Heart left ventricle (tissue), 16 donors: ENCODE measurements at regions not wholly inside any gene's neighbourhood (a gene's known extent, or its start where the extent isn't known, plus 50 kb on each side); places are given as distances from the start of the nearest gene placed in this dataset.

ENCODE experiments used
- ATAC-seq, 4 donors: fragments of 200-7000 bp; cut with Tn5 transposase; one replicate each; pipeline ENCODE4 v1.9.1; 2020 to 2022; ENCODE audit warnings: moderate library complexity in 4 of 4, mild to moderate bottlenecking in 3 of 4, moderate number of reproducible peaks in 1 of 4
- DNase-seq, 5 donors: peaks; one replicate each; pipeline ENCODE4 v3.0.0-alpha.2; 2020
- H3K27ac ChIP-seq, 12 donors: fragments of 200-600 bp; sonication (generic) in 4 of 12; one replicate each; pipeline versions ENCODE4 v1.5.0 to v1.8.0; 2016 to 2022; ENCODE audit warnings: mild to moderate bottlenecking in 2 of 12
- H3K27me3 ChIP-seq, 9 donors: fragments of 200-600 bp; sonication (generic) in 2 of 9; one replicate each; pipeline versions ENCODE4 v1.5.1 to v1.8.0; 2016 to 2022; ENCODE audit warnings: mild to moderate bottlenecking in 3 of 9
- H3K36me3 ChIP-seq, 9 donors: fragments of 200-600 bp; sonication (generic) in 2 of 9; one replicate each; pipeline versions ENCODE4 v1.5.0 to v1.8.0; 2018 to 2022; ENCODE audit warnings: mild to moderate bottlenecking in 2 of 9
- H3K4me1 ChIP-seq, 12 donors: fragments of 200-600 bp; sonication (generic) in 4 of 12; one replicate each; pipeline versions ENCODE4 v1.5.0 to v1.8.0; 2016 to 2022; ENCODE audit warnings: mild to moderate bottlenecking in 3 of 12
- H3K4me3 ChIP-seq, 12 donors: fragments of 200-600 bp; sonication (generic) in 4 of 12; one replicate each; pipeline versions ENCODE4 v1.5.0 to v1.8.0; 2017 to 2022; ENCODE audit warnings: mild to moderate bottlenecking in 9 of 12, moderate library complexity in 4 of 12
- H3K9me3 ChIP-seq, 12 donors: fragments of 200-600 bp; sonication (generic) in 4 of 12; one replicate each; pipeline versions ENCODE4 v1.5.0 to v1.8.0; 2016 to 2022; ENCODE audit warnings: mild to moderate bottlenecking in 1 of 12
- CTCF ChIP-seq, 12 donors: fragments of 200-600 bp; sonication (generic) in 4 of 12; IDR thresholded peaks; one replicate each; pipeline versions ENCODE4 v1.5.0 to v1.8.0; 2018 to 2022; ENCODE audit warnings: antibody characterized with exemption in 12 of 12, mild to moderate bottlenecking in 5 of 12
- POLR2A ChIP-seq, 2 donors: fragments of 450-650 bp; IDR thresholded peaks; one replicate each; pipeline ENCODE4 v1.6.1; 2017; ENCODE audit warnings: antibody characterized with exemption in 2 of 2, mild to moderate bottlenecking in 2 of 2, moderate library complexity in 2 of 2
- WGBS, 4 donors: extraction: QIAGEN DNeasy Blood & Tissue Kit in 2 of 4; methylation state at CpG; one replicate each; pipeline versions ENCODE4 v1.1.5 to v1.1.7; 2013 to 2018; 5-methylcytosine and 5-hydroxymethylcytosine counted together
- intact Hi-C, 10 donors: fragments of 100-400 bp; cut with DNase I; formaldehyde crosslinking; loops; one replicate each; pipeline versions ENCODE4 v1.11.1 to v1.14.2; 2022
- donor health status: ischemic (EF 13 %, LVEDD 7.1; RV severe dilation, severe dysfunction).
- donor health status: healthy with polysubstance abuse.
- donor health status: DM: no; HTN: yes; CAD: no.
- donor health status: DM: no; HTN: no; CAD: no.
- donor health status: ischemic (EF 25% LVEDD 6.9; RV normal size, moderate dysfunction).
- donor health status: ischemic (EF 25% LVEDD 5.7; RV mildly dilated, moderate dysfunction).
- donor health status: healthy.
- donor health status: DM: yes; HTN: yes; CAD: no.
- donor health status: ischemic (EF 35%, LVEDD 5.7; RV mildly dilated, moderate dysfunction).
- donor health status: nonischemic (EF 11% LVEDD 7.7; RV severe dilation, severe dysfunction).
- donor health status: DM: yes; HTN: yes; CAD: no.
- donor health status: PGD.
- donor health status: ischemic (EF 29% LVEDD 5.4; RV normal size, mild dysfunction).
- donor health status: nonischemic (EF 23%, LVEDD 6.1; RV moderate dilation, normal function).

- ATAC-seq (no peak), DNase-seq (no peak)
- peaks cover 0 to 7% (median 0%) of the 10 kb centered on the region in 12 donors for H3K4me1 ChIP-seq
- 79 to 86% (median 81%) methylated on average over 3 of the region's 3 CpGs for WGBS, 4 donors
- H3K27ac ChIP-seq: no peak overlapping the region
- intact Hi-C loops: loop anchor here in 2 of 10 donors (10.0 kb wide), 2 partner anchors 265 to 435 kb away; partner anchors contain the start of gene CADM1 (in 1 of the 2)
- H3K36me3 ChIP-seq: no peaks in the 10 kb centered on the region
- no peaks in the 10 kb centered on the region for H3K27me3 ChIP-seq
- TF ChIP-seq POLR2A (IDR thresholded peaks at IDR 0.05) (no peak), CTCF (IDR thresholded peaks at IDR 0.05) (no peak)
- H3K9me3 ChIP-seq: no peaks in the 10 kb centered on the region
- H3K4me3 ChIP-seq: no peak overlapping the region
Observed at GRCh38 chr11:115769891-115770290, 265.7 kb upstream of the CADM1 start.

- Histone ChIP-seq H3K36me3 (no peaks in the 10 kb centered on the region), H3K4me3 (no peak overlapping the region), H3K9me3 (no peaks in the 10 kb centered on the region), H3K4me1 (no peaks in the 10 kb centered on the region), H3K27me3 (no peaks in the 10 kb centered on the region), H3K27ac (no peak overlapping the region)
- WGBS, 4 donors: 88 to 91% (median 90%) methylated on average over 3 of the region's 3 CpGs
- DNase-seq (no peak), ATAC-seq (no peak)
- no peak for TF ChIP-seq POLR2A (IDR thresholded peaks at IDR 0.05)
- TF ChIP-seq CTCF (IDR thresholded peaks at IDR 0.05): no peak
- intact Hi-C loops: loop anchor here in 1 of 10 donors (10.0 kb wide), 1 partner anchor 433 kb away; no protein-coding TSS in a partner anchor
Observed at GRCh38 chr11:115767883-115768282, 263.7 kb upstream of the CADM1 start.

- Histone ChIP-seq H3K4me1 (no peaks in the 10 kb centered on the region), H3K4me3 (no peak overlapping the region), H3K27me3 (no peaks in the 10 kb centered on the region), H3K9me3 (no peaks in the 10 kb centered on the region), H3K27ac (no peak overlapping the region), H3K36me3 (no peaks in the 10 kb centered on the region)
- ATAC-seq: no peak
- no peak for TF ChIP-seq CTCF (IDR thresholded peaks at IDR 0.05)
- TF ChIP-seq POLR2A (IDR thresholded peaks at IDR 0.05): no peak
- intact Hi-C loops: loop anchor here in 1 of 10 donors (10.0 kb wide), 1 partner anchor 432 kb away; no protein-coding TSS in a partner anchor
- 78 to 88% (median 86%) methylated on average over 10 of the region's 10 CpGs for WGBS, 4 donors
- no peak for DNase-seq
Observed at GRCh38 chr11:115767047-115767802, 263.0 kb upstream of the CADM1 start.

- Histone ChIP-seq H3K4me3 (no peak overlapping the region), H3K4me1 (no peaks in the 10 kb centered on the region), H3K36me3 (no peaks in the 10 kb centered on the region), H3K9me3 (no peaks in the 10 kb centered on the region), H3K27me3 (no peaks in the 10 kb centered on the region), H3K27ac (no peak overlapping the region)
- ATAC-seq (no peak), DNase-seq (no peak)
- TF ChIP-seq CTCF (IDR thresholded peaks at IDR 0.05) (no peak), POLR2A (IDR thresholded peaks at IDR 0.05) (no peak)
- intact Hi-C loops: loop anchor here in 1 of 10 donors (10.0 kb wide), 1 partner anchor 432 kb away; no protein-coding TSS in a partner anchor
- WGBS, 4 donors: 91 to 95% (median 94%) methylated on average over 4 of the region's 4 CpGs
Observed at GRCh38 chr11:115766561-115766960, 262.3 kb upstream of the CADM1 start.
